ENCODE measurements at regions not wholly inside any gene's neighbourhood (a gene's known extent, or its start where the extent isn't known, plus 50 kb on each side); places are given as distances from the start of the nearest gene placed in this dataset.

GRCh38 chr6:163752446-163752845 lies 337.9 kb downstream of the QKI start:
- no peak for TF ChIP-seq CTCF (IDR thresholded peaks at IDR 0.05; ENCODE audit: insufficient read depth, low read depth, low read length)
- TF ChIP-seq EZH2 (IDR thresholded peaks at IDR 0.05; ENCODE audit: insufficient read depth, low read length) = no peak
